Naive thymus-derived CD4-positive, alpha-beta T cell (primary cell): ENCODE measurements at regions not wholly inside any gene's neighbourhood (a gene's known extent, or its start where the extent isn't known, plus 50 kb on each side); places are given as distances from the start of the nearest gene placed in this dataset.
"Not testable (repeated sequence)": the region's sequence is repeated elsewhere in the genome, so short reads cannot be mapped to it uniquely, and the experiment has no call there.

Experiments
- ATAC-seq: fragments of 150-1000 bp; cut with Tn5 transposase; 2 replicates; pipeline ENCODE4 v1.10.0; 2021; ENCODE audit warnings: mild to moderate bottlenecking, moderate library complexity
- CTCF ChIA-PET: fragments of 350-600 bp; sonication (Branson Sonifier 250); formaldehyde crosslinking; loops from one replicate; lab custom pipeline; 2021; ENCODE audit warnings: antibody characterized with exemption; lab: Charles Lee
- POLR2A ChIA-PET: fragments of 350-600 bp; sonication (Branson Sonifier 250); formaldehyde crosslinking; loops from one replicate; lab custom pipeline; 2021; ENCODE audit warnings: antibody characterized with exemption, inconsistent platforms; lab: Charles Lee
- DNase-seq, 9 donors: peaks; one replicate each; pipeline versions ENCODE4 v3.0.0 to v3.0.0-alpha.2; 2020 to 2022; ENCODE audit warnings: mixed read lengths in 1 of 9
- H3K27ac ChIP-seq: one replicate; pipeline ENCODE4 v1.7.0; 2013; ENCODE audit warnings: mild to moderate bottlenecking, low read depth, low read length, moderate library complexity
- H3K27me3 ChIP-seq, 2 donors: one replicate each; pipeline ENCODE4 v1.7.0; 2013; ENCODE audit warnings: low read length in 2 of 2, mild to moderate bottlenecking in 2 of 2, moderate library complexity in 2 of 2; ENCODE audit not compliant: control insufficient read depth in 2 of 2, insufficient read depth in 2 of 2
- H3K36me3 ChIP-seq, 3 experiments: 1 replicate in 2 of 3; 2 replicates in 1 of 3; pipeline ENCODE4 v1.7.0; 2013; ENCODE audit warnings: low read length in 3 of 3, mild to moderate bottlenecking in 3 of 3, moderate library complexity in 1 of 3; ENCODE audit not compliant: insufficient read depth in 3 of 3, control insufficient read depth in 2 of 3
- H3K4me1 ChIP-seq, 2 donors: one replicate each; pipeline ENCODE4 v1.7.0; 2013; ENCODE audit warnings: low read length in 2 of 2, mild to moderate bottlenecking in 2 of 2, moderate library complexity in 1 of 2; ENCODE audit not compliant: control insufficient read depth in 2 of 2, insufficient read depth in 2 of 2
- H3K4me3 ChIP-seq: 2 replicates; pipeline ENCODE4 v1.7.0; 2013; ENCODE audit warnings: mild to moderate bottlenecking, low read length
- H3K9me3 ChIP-seq, 3 experiments: 1 replicate in 2 of 3; 2 replicates in 1 of 3; pipeline ENCODE4 v1.7.0; 2013; ENCODE audit warnings: low read length in 3 of 3; ENCODE audit not compliant: control insufficient read depth in 2 of 3
- H3K27ac Mint-ChIP-seq, 9 donors: one replicate each; pipeline ENCODE4 v1.8.0; 2020 to 2022; ENCODE audit warnings: mixed read lengths in 9 of 9, mild to moderate bottlenecking in 8 of 9, moderate library complexity in 5 of 9, inconsistent platforms in 2 of 9
- H3K27me3 Mint-ChIP-seq, 5 donors: one replicate each; pipeline ENCODE4 v1.8.0; 2021 to 2022; ENCODE audit warnings: mixed read lengths in 5 of 5, mild to moderate bottlenecking in 1 of 5
- H3K36me3 Mint-ChIP-seq, 5 donors: one replicate each; pipeline ENCODE4 v1.8.0; 2020 to 2022; ENCODE audit warnings: mixed read lengths in 5 of 5, mild to moderate bottlenecking in 3 of 5, inconsistent platforms in 1 of 5
- H3K4me1 Mint-ChIP-seq, 7 donors: one replicate each; pipeline ENCODE4 v1.8.0; 2020 to 2022; ENCODE audit warnings: mixed read lengths in 7 of 7, mild to moderate bottlenecking in 3 of 7, inconsistent platforms in 1 of 7
- H3K4me3 Mint-ChIP-seq, 10 donors: one replicate each; pipeline ENCODE4 v1.8.0; 2020 to 2022; ENCODE audit warnings: mild to moderate bottlenecking in 10 of 10, mixed read lengths in 10 of 10, moderate library complexity in 6 of 10, inconsistent platforms in 2 of 10
- H3K9me3 Mint-ChIP-seq, 11 donors: one replicate each; pipeline ENCODE4 v1.8.0; 2020 to 2022; ENCODE audit warnings: mixed read lengths in 11 of 11, mild to moderate bottlenecking in 4 of 11, inconsistent platforms in 1 of 11, moderate library complexity in 1 of 11
- intact Hi-C, 2 donors: fragments of 100-400 bp; cut with micrococcal nuclease; formaldehyde crosslinking; loops; one replicate each; pipeline ENCODE4 v1.15.1; 2023

GRCh38 chr18:62652057-62652629 lies 63.2 kb upstream of the PHLPP1 start:
- H3K4me3 ChIP-seq, H3K27ac ChIP-seq, ATAC-seq, POLR2A ChIA-PET, H3K4me1 ChIP-seq, CTCF ChIA-PET, H3K9me3 ChIP-seq, H3K27ac Mint-ChIP-seq, H3K27me3 ChIP-seq, H3K4me1 Mint-ChIP-seq, H3K9me3 Mint-ChIP-seq, DNase-seq, H3K4me3 Mint-ChIP-seq, intact Hi-C loops, H3K36me3 ChIP-seq, H3K36me3 Mint-ChIP-seq: not testable (repeated sequence)
- H3K27me3 Mint-ChIP-seq = peaks cover 0 to 18% (median 7%) of the 10 kb centered on the region in 5 donors

DNA sequence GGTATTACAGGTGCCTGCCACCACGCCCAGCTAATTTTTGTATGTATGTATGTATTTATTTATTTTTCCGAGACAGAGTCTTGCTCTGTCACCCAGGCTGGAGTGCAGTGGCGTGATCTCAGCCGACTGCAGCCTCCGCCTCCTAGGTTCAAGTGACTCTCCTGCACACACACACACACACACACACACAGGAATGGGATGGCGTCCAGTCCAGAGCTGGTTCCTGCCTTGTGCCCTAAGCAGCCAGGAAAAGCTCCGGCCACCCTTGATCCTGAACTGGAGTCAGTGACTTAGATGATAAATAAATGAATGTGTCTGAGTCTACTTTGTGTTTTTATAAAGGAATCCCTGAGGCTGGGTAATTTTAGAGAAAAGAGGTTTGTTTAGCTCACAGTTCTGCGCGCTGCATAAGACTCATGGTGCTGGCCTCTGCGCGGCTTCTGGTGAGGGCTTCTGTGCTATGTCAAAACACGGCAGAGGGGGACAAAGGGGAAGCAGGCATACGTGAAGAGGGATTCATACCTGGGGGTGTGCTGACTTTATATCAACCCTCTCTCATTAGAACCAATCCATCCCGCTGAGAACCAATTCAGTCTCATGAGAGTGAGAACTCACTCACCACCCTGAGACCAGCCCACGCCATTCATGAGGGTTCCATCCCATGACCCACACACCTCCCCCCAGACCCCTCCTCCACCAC lies 59.7 kb upstream of the PHLPP1 start:
- no peak for DNase-seq
- Mint-ChIP-seq H3K27ac (no peak overlapping the region), H3K27me3 (peaks cover 0 to 10% (median 4%) of the 10 kb centered on the region in 5 donors), H3K4me1 (peaks cover 0 to 2% (median 0%) of the 10 kb centered on the region in 7 donors), H3K4me3 (no peak overlapping the region), H3K9me3 (no peaks in the 10 kb centered on the region), H3K36me3 (no peaks in the 10 kb centered on the region)
- Histone ChIP-seq H3K9me3 (no peaks in the 10 kb centered on the region), H3K27ac (no peak overlapping the region), H3K4me1 (no peaks in the 10 kb centered on the region), H3K36me3 (no peaks in the 10 kb centered on the region), H3K27me3 (no peaks in the 10 kb centered on the region), H3K4me3 (no peak overlapping the region)
- POLR2A ChIA-PET = no interaction called here
- CTCF ChIA-PET = no interaction called here
- no peak for ATAC-seq
- intact Hi-C loops = no loop called here

- H3K4me1 ChIP-seq = no peaks in the 10 kb centered on the region
- no peaks in the 10 kb centered on the region for H3K27me3 ChIP-seq
- Mint-ChIP-seq H3K9me3 (no peaks in the 10 kb centered on the region), H3K4me3 (no peak overlapping the region), H3K27ac (no peak overlapping the region), H3K36me3 (no peaks in the 10 kb centered on the region), H3K27me3 (peaks cover 0 to 9% (median 0%) of the 10 kb centered on the region in 5 donors), H3K4me1 (no peaks in the 10 kb centered on the region)
- no peak overlapping the region for H3K4me3 ChIP-seq
- H3K36me3 ChIP-seq = no peaks in the 10 kb centered on the region
- no peaks in the 10 kb centered on the region for H3K9me3 ChIP-seq
- CTCF ChIA-PET = no interaction called here
- no peak for DNase-seq
- H3K27ac ChIP-seq = no peak overlapping the region
- intact Hi-C loops = no loop called here
- ATAC-seq = no peak
- POLR2A ChIA-PET = no interaction called here
Observed at GRCh38 chr18:62658028-62658427, 57.3 kb upstream of the PHLPP1 start.

DNA sequence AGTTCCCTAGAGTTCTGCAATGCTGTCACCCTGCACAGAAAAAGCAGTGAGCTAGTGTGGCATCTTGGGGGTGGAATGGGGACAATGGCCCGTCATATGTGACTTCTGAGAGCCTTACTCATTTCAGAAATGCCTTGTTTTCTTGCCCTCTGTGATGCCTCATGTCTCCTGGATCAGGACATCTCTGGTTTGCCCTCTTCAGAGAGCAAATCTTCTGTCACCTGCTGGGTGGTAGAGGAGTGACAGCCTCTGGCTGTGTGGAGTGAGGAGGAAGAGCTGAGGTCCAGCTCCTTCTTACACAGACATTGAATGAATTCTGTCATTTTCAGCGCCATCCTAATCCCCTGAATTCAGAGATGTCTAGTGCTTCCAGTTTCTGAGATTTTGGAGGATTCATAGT lies 55.6 kb upstream of the PHLPP1 start:
- Mint-ChIP-seq H3K9me3 (no peaks in the 10 kb centered on the region), H3K36me3 (no peaks in the 10 kb centered on the region), H3K27me3 (peaks cover 0 to 9% (median 0%) of the 10 kb centered on the region in 5 donors), H3K27ac (peak overlapping the region in 1 of 9 donors; percentile 36), H3K4me3 (no peak overlapping the region), H3K4me1 (no peaks in the 10 kb centered on the region)
- Histone ChIP-seq H3K27ac (no peak overlapping the region), H3K27me3 (no peaks in the 10 kb centered on the region), H3K36me3 (no peaks in the 10 kb centered on the region), H3K4me1 (no peaks in the 10 kb centered on the region), H3K4me3 (no peak overlapping the region), H3K9me3 (no peaks in the 10 kb centered on the region)
- POLR2A ChIA-PET = no interaction called here
- ATAC-seq = no peak
- DNase-seq = no peak
- CTCF ChIA-PET = no interaction called here
- intact Hi-C loops = no loop called here

DNA sequence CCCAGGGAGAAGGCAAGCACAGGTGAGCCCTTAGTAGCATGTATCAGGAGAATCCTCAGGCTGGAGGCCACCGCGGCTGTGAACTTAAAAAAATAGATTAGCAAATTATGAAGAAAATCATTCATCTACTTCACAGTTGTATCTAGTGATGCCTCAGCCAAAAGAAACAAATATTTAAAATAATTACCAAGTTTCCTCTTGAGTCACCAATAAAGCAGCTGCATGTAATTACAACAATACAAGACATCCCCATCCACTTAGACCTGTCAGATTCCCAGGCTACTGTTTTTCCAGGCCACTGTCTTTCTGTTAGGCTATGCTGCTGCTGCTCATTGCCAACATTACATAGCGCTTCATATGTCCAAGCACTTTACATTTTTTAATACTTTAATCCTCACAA lies 54.6 kb upstream of the PHLPP1 start:
- H3K27ac ChIP-seq = no peak overlapping the region
- peaks cover 0 to 3% (median 0%) of the 10 kb centered on the region in 5 donors for H3K27me3 Mint-ChIP-seq
- H3K4me1 ChIP-seq = no peaks in the 10 kb centered on the region
- intact Hi-C loops = no loop called here
- CTCF ChIA-PET = no interaction called here
- no peaks in the 10 kb centered on the region for H3K4me1 Mint-ChIP-seq
- H3K36me3 Mint-ChIP-seq = no peaks in the 10 kb centered on the region
- no peaks in the 10 kb centered on the region for H3K27me3 ChIP-seq
- H3K9me3 ChIP-seq = no peaks in the 10 kb centered on the region
- no peak overlapping the region for H3K27ac Mint-ChIP-seq
- H3K36me3 ChIP-seq = no peaks in the 10 kb centered on the region
- no peak overlapping the region for H3K4me3 Mint-ChIP-seq
- ATAC-seq (no peak), DNase-seq (no peak)
- POLR2A ChIA-PET = interaction anchor here (0.6 kb wide), 1 partner anchor 13 kb away, joined by 4 read pairs; no protein-coding TSS in a partner anchor
- H3K9me3 Mint-ChIP-seq = no peaks in the 10 kb centered on the region
- H3K4me3 ChIP-seq = no peak overlapping the region

DNA sequence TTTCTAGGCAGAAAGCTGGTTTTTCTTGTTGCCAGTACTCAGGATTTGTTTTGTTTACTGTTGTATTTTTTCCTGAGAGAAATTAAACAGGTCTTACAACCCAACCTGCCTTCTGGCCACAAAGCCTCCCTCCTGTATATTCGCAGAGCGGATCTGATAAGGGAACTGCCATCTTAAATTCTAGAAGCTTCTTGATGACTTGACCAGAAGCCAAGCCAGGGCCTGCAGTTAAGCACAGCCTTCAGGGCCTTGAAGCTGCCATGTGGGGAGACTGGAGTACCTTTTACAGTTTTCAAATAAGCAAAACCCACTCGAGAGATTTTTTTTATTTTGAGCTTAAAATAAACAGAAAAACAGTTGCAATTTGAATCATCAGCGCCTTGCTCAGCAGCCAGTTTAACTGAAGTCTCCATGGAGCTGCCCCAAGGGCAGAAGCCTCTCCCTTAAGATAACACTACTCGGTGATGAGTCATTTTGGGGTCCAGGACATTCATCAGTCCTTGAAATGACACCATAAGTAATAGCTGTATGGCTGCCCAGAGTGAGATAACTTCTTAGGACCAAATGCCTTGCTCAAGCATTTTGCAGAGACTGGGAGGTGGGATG lies 51.5 kb upstream of the PHLPP1 start:
- Histone ChIP-seq H3K4me1 (no peaks in the 10 kb centered on the region), H3K27me3 (no peaks in the 10 kb centered on the region), H3K4me3 (no peak overlapping the region), H3K27ac (no peak overlapping the region), H3K36me3 (no peaks in the 10 kb centered on the region), H3K9me3 (no peaks in the 10 kb centered on the region)
- Mint-ChIP-seq H3K4me3 (no peak overlapping the region), H3K27me3 (peaks cover 0 to 3% (median 0%) of the 10 kb centered on the region in 5 donors), H3K27ac (no peak overlapping the region), H3K4me1 (no peaks in the 10 kb centered on the region), H3K9me3 (no peaks in the 10 kb centered on the region), H3K36me3 (no peaks in the 10 kb centered on the region)
- intact Hi-C loops = no loop called here
- ChIA-PET CTCF (no interaction called here), POLR2A (no interaction called here)
- DNase-seq (no peak), ATAC-seq (no peak)

DNA sequence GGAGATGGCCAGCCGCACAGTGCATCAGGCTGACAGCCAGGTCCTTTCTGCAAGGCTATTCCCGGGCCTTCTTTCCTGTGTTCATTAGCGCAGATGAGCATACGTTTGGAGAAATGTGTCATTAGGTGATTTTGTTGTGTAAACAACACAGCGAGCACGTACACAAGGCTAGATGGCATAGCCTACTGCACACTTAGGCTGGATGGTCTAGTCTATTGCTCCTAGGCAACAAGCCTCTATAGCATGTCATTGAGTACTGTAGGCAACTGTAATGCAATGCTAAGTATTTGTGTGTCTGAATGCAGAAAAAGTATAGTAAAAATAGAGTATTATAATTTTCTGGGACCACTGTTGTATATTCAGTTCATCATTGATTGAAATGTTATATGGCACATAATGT lies 50.9 kb upstream of the PHLPP1 start:
- intact Hi-C loops = no loop called here
- ChIA-PET CTCF (no interaction called here), POLR2A (no interaction called here)
- Histone ChIP-seq H3K27ac (no peak overlapping the region), H3K9me3 (no peaks in the 10 kb centered on the region), H3K36me3 (no peaks in the 10 kb centered on the region), H3K27me3 (no peaks in the 10 kb centered on the region), H3K4me1 (no peaks in the 10 kb centered on the region), H3K4me3 (no peak overlapping the region)
- H3K36me3 Mint-ChIP-seq = no peaks in the 10 kb centered on the region
- peaks cover 0 to 3% (median 0%) of the 10 kb centered on the region in 5 donors for H3K27me3 Mint-ChIP-seq
- H3K9me3 Mint-ChIP-seq = no peaks in the 10 kb centered on the region
- no peaks in the 10 kb centered on the region for H3K4me1 Mint-ChIP-seq
- no peak overlapping the region for H3K4me3 Mint-ChIP-seq
- DNase-seq (no peak), ATAC-seq (no peak)
- no peak overlapping the region for H3K27ac Mint-ChIP-seq
